Sciatic nerve (tissue), 2 donors: ENCODE measurements at regions not wholly inside any gene's neighbourhood (a gene's known extent, or its start where the extent isn't known, plus 50 kb on each side); places are given as distances from the start of the nearest gene placed in this dataset.
"Not testable (repeated sequence)": the region's sequence is repeated elsewhere in the genome, so short reads cannot be mapped to it uniquely, and the experiment has no call there.

Experiments
- ATAC-seq: fragments of 200-7000 bp; cut with Tn5 transposase; one replicate; pipeline ENCODE4 v1.9.1; 2020; ENCODE audit warnings: mild to moderate bottlenecking, moderate library complexity
- DNase-seq: peaks from one replicate; pipeline ENCODE4 v3.0.0-alpha.2; 2020; ENCODE audit warnings: low spot score
- intact Hi-C: fragments of 100-400 bp; cut with DNase I; formaldehyde crosslinking; loops from one replicate; pipeline ENCODE4 v1.14.2; 2022
- donor health status: DM: no; HTN: no; CAD: no.
- donor health status: DM: no; HTN: no; CAD: no.

- intact Hi-C loops = no loop called here
- ATAC-seq (no peak), DNase-seq (no peak)
Measured at GRCh38 chr10:87603196-87603595, 56.5 kb upstream of the PAPSS2 start.

GRCh38 chr10:87603769-87604168 is 55.9 kb upstream of the PAPSS2 start:
- ATAC-seq (peak; percentile 88), DNase-seq (no peak)
- intact Hi-C loops = no loop called here

- DNase-seq (no peak), ATAC-seq (no peak)
- intact Hi-C loops = no loop called here
Measured at GRCh38 chr10:87605628-87606251, 53.9 kb upstream of the PAPSS2 start.

- DNase-seq (no peak), ATAC-seq (no peak)
- intact Hi-C loops = no loop called here
Measured at GRCh38 chr10:87608756-87609155, 50.9 kb upstream of the PAPSS2 start.

- ATAC-seq, intact Hi-C loops, DNase-seq: not testable (repeated sequence)
Measured at GRCh38 chr10:87609563-87609962, 50.1 kb upstream of the PAPSS2 start.
